IPS DF 6.9 (cell line): ENCODE measurements at regions not wholly inside any gene's neighbourhood (a gene's known extent, or its start where the extent isn't known, plus 50 kb on each side); places are given as distances from the start of the nearest gene placed in this dataset.

Experiments
- DNase-seq: peaks from one replicate; pipeline ENCODE4 v3.0.0-alpha.2; 2013; ENCODE audit warnings: low read depth, low spot score
- H3K27ac ChIP-seq: one replicate; pipeline ENCODE4 v1.5.1; 2013; ENCODE audit warnings: low read length, control low read depth
- H3K27me3 ChIP-seq: 2 replicates; pipeline ENCODE4 v1.6.1; 2013; ENCODE audit warnings: mild to moderate bottlenecking, low read length; ENCODE audit not compliant: control insufficient read depth, insufficient read depth
- H3K36me3 ChIP-seq: 2 replicates; pipeline ENCODE4 v1.6.1; 2013; ENCODE audit warnings: low read length; ENCODE audit not compliant: control insufficient read depth, insufficient read depth
- H3K4me1 ChIP-seq: 2 replicates; pipeline ENCODE4 v1.6.1; 2013; ENCODE audit warnings: low read length; ENCODE audit not compliant: control insufficient read depth, insufficient read depth
- H3K4me3 ChIP-seq: 2 replicates; pipeline ENCODE4 v1.5.1; 2013; ENCODE audit warnings: mild to moderate bottlenecking, low read length
- H3K9me3 ChIP-seq: 2 replicates; pipeline ENCODE4 v1.6.1; 2013; ENCODE audit warnings: low read length, inconsistent platforms; ENCODE audit not compliant: control insufficient read depth, insufficient read depth
- WGBS: extraction: QIAGEN DNeasy Blood & Tissue Kit; methylation state at CpG from one replicate; pipeline ENCODE4 v1.1.7; 2013; ENCODE audit warnings: mixed read lengths, missing lambda C conversion rate; ENCODE audit not compliant: insufficient read length, insufficient coverage; 5-methylcytosine and 5-hydroxymethylcytosine counted together

- no peaks in the 10 kb centered on the region for H3K36me3 ChIP-seq
- H3K27me3 ChIP-seq, result no peaks in the 10 kb centered on the region
- no peaks in the 10 kb centered on the region for H3K4me1 ChIP-seq
- H3K9me3 ChIP-seq, result no peaks in the 10 kb centered on the region
- no peak overlapping the region for H3K4me3 ChIP-seq
- H3K27ac ChIP-seq, result no peak overlapping the region
- DNase-seq, result no peak
- WGBS, result no CpG with 5 or more reads among the region's 11 CpGs
Observed at GRCh38 chr4:177907736-177908424, 465.6 kb upstream of the AGA start.

GRCh38 chr4:177921715-177922114 is 479.5 kb upstream of the AGA start:
- H3K27me3 ChIP-seq, result no peaks in the 10 kb centered on the region
- no peaks in the 10 kb centered on the region for H3K36me3 ChIP-seq
- no peak for DNase-seq
- H3K4me3 ChIP-seq, result no peak overlapping the region
- no peaks in the 10 kb centered on the region for H3K9me3 ChIP-seq
- H3K27ac ChIP-seq, result no peak overlapping the region
- no CpG with 5 or more reads among the region's 1 CpG for WGBS
- no peaks in the 10 kb centered on the region for H3K4me1 ChIP-seq

- Histone ChIP-seq H3K4me3 (no peak overlapping the region), H3K36me3 (no peaks in the 10 kb centered on the region), H3K27ac (no peak overlapping the region), H3K4me1 (no peaks in the 10 kb centered on the region), H3K27me3 (no peaks in the 10 kb centered on the region), H3K9me3 (no peaks in the 10 kb centered on the region)
- no peak for DNase-seq
Observed at GRCh38 chr4:177923888-177924287, 481.7 kb upstream of the AGA start.

- Histone ChIP-seq H3K9me3 (no peaks in the 10 kb centered on the region), H3K4me3 (no peak overlapping the region), H3K36me3 (no peaks in the 10 kb centered on the region), H3K27me3 (no peaks in the 10 kb centered on the region), H3K4me1 (no peaks in the 10 kb centered on the region), H3K27ac (no peak overlapping the region)
- no CpG with 5 or more reads among the region's 5 CpGs for WGBS
- DNase-seq, result no peak
Observed at GRCh38 chr4:177937041-177937440, 494.8 kb upstream of the AGA start.

GRCh38 chr4:177938226-177938625 is 496.0 kb upstream of the AGA start:
- no peak overlapping the region for H3K4me3 ChIP-seq
- no peaks in the 10 kb centered on the region for H3K36me3 ChIP-seq
- no CpG with 5 or more reads among the region's 3 CpGs for WGBS
- H3K9me3 ChIP-seq, result no peaks in the 10 kb centered on the region
- no peaks in the 10 kb centered on the region for H3K27me3 ChIP-seq
- H3K4me1 ChIP-seq, result no peaks in the 10 kb centered on the region
- no peak for DNase-seq
- no peak overlapping the region for H3K27ac ChIP-seq

- Histone ChIP-seq H3K9me3 (no peaks in the 10 kb centered on the region), H3K36me3 (no peaks in the 10 kb centered on the region), H3K27me3 (no peaks in the 10 kb centered on the region), H3K4me1 (no peaks in the 10 kb centered on the region), H3K27ac (no peak overlapping the region), H3K4me3 (no peak overlapping the region)
- DNase-seq, result no peak
- no CpG with 5 or more reads among the region's 2 CpGs for WGBS
Observed at GRCh38 chr4:177945268-177945667, 503.0 kb upstream of the AGA start.

- H3K4me3 ChIP-seq, result no peak overlapping the region
- H3K27ac ChIP-seq, result no peak overlapping the region
- no CpG with 5 or more reads among the region's 1 CpG for WGBS
- no peaks in the 10 kb centered on the region for H3K36me3 ChIP-seq
- no peaks in the 10 kb centered on the region for H3K4me1 ChIP-seq
- no peaks in the 10 kb centered on the region for H3K27me3 ChIP-seq
- no peak for DNase-seq
- no peaks in the 10 kb centered on the region for H3K9me3 ChIP-seq
Observed at GRCh38 chr4:177947607-177948006, 505.4 kb upstream of the AGA start.

- Histone ChIP-seq H3K27me3 (no peaks in the 10 kb centered on the region), H3K27ac (no peak overlapping the region), H3K4me3 (no peak overlapping the region), H3K4me1 (no peaks in the 10 kb centered on the region), H3K9me3 (no peaks in the 10 kb centered on the region), H3K36me3 (no peaks in the 10 kb centered on the region)
- DNase-seq, result no peak
- WGBS, result no CpG with 5 or more reads among the region's 4 CpGs
Observed at GRCh38 chr4:177948853-177949252, 506.6 kb upstream of the AGA start.

- H3K4me3 ChIP-seq, result no peak overlapping the region
- no peaks in the 10 kb centered on the region for H3K9me3 ChIP-seq
- no CpG with 5 or more reads among the region's 2 CpGs for WGBS
- no peaks in the 10 kb centered on the region for H3K4me1 ChIP-seq
- DNase-seq, result no peak
- H3K27ac ChIP-seq, result no peak overlapping the region
- no peaks in the 10 kb centered on the region for H3K36me3 ChIP-seq
- H3K27me3 ChIP-seq, result no peaks in the 10 kb centered on the region
Observed at GRCh38 chr4:177951026-177951425, 508.8 kb upstream of the AGA start.

- WGBS, result no CpG with 5 or more reads among the region's 2 CpGs
- Histone ChIP-seq H3K4me3 (no peak overlapping the region), H3K9me3 (no peaks in the 10 kb centered on the region), H3K36me3 (no peaks in the 10 kb centered on the region), H3K27me3 (no peaks in the 10 kb centered on the region), H3K27ac (no peak overlapping the region), H3K4me1 (no peaks in the 10 kb centered on the region)
- DNase-seq, result no peak
Observed at GRCh38 chr4:177952723-177953122, 510.5 kb upstream of the AGA start.

- H3K4me3 ChIP-seq, result no peak overlapping the region
- no peak for DNase-seq
- no peaks in the 10 kb centered on the region for H3K27me3 ChIP-seq
- no peak overlapping the region for H3K27ac ChIP-seq
- WGBS, result no CpG with 5 or more reads among the region's 5 CpGs
- no peaks in the 10 kb centered on the region for H3K4me1 ChIP-seq
- H3K9me3 ChIP-seq, result no peaks in the 10 kb centered on the region
- H3K36me3 ChIP-seq, result no peaks in the 10 kb centered on the region
Observed at GRCh38 chr4:177957596-177958360, 515.5 kb upstream of the AGA start.
